HG02588 (cell line): ENCODE measurements at regions not wholly inside any gene's neighbourhood (a gene's known extent, or its start where the extent isn't known, plus 50 kb on each side); places are given as distances from the start of the nearest gene placed in this dataset.

Source experiments
- ATAC-seq: cut with Tn5 transposase; IDR thresholded peaks from one replicate; pipeline ENCODE4 v1.9.1; 2021; ENCODE audit warnings: mild to moderate bottlenecking, moderate library complexity; ENCODE audit not compliant: unreplicated experiment

GRCh38 chr10:78184851-78185692 is 151.4 kb downstream of the RPS24 start:
- no peak for ATAC-seq

GRCh38 chr10:78185693-78186055 is 152.0 kb downstream of the RPS24 start:
- no peak for ATAC-seq

GRCh38 chr10:78186572-78186971 is 152.9 kb downstream of the RPS24 start:
- no peak for ATAC-seq

- ATAC-seq, result no peak
Measured at GRCh38 chr10:78187371-78187770, 153.7 kb downstream of the RPS24 start.

- no peak for ATAC-seq
Measured at GRCh38 chr10:78188446-78188845, 154.8 kb downstream of the RPS24 start.

- no peak for ATAC-seq
Measured at GRCh38 chr10:78190051-78190825, 156.6 kb downstream of the RPS24 start.

GRCh38 chr10:78191301-78191700 is 157.6 kb downstream of the RPS24 start:
- ATAC-seq, result no peak

GRCh38 chr10:78193189-78193588 is 159.5 kb downstream of the RPS24 start:
- no peak for ATAC-seq

GRCh38 chr10:78194050-78194449 is 160.4 kb downstream of the RPS24 start:
- no peak for ATAC-seq

GRCh38 chr10:78194539-78195402 is 161.1 kb downstream of the RPS24 start:
- ATAC-seq, result no peak

GRCh38 chr10:78196396-78196795 is 162.7 kb downstream of the RPS24 start:
- ATAC-seq, result no peak

GRCh38 chr10:78196964-78197363 is 163.3 kb downstream of the RPS24 start:
- no peak for ATAC-seq

- no peak for ATAC-seq
Measured at GRCh38 chr10:78197628-78198272, 164.1 kb downstream of the RPS24 start.

- ATAC-seq, result no peak
Measured at GRCh38 chr10:78199005-78199725, 165.5 kb downstream of the RPS24 start.

GRCh38 chr10:78199759-78200158 is 166.1 kb downstream of the RPS24 start:
- no peak for ATAC-seq

GRCh38 chr10:78200686-78201085 is 167.0 kb downstream of the RPS24 start:
- ATAC-seq, result no peak

GRCh38 chr10:78202386-78202785 is 168.7 kb downstream of the RPS24 start:
- ATAC-seq, result no peak

- ATAC-seq, result no peak
Measured at GRCh38 chr10:78203915-78204818, 170.5 kb downstream of the RPS24 start.

- no peak for ATAC-seq
Measured at GRCh38 chr10:78205457-78206016, 171.9 kb downstream of the RPS24 start.
